GM18507 (cell line): ENCODE measurements at regions not wholly inside any gene's neighbourhood (a gene's known extent, or its start where the extent isn't known, plus 50 kb on each side); places are given as distances from the start of the nearest gene placed in this dataset.

ENCODE experiments used
- DNase-seq: peaks from one replicate; pipeline ENCODE4 v3.0.0; 2011; ENCODE audit warnings: low read depth; ENCODE audit not compliant: insufficient read length; ENCODE audit errors: extremely low spot score
- FAIRE-seq: peaks from 2 replicates; lab custom pipeline; 2011; peaks lifted over from hg19 to GRCh38; lab: Jason Lieb, UNC

DNA sequence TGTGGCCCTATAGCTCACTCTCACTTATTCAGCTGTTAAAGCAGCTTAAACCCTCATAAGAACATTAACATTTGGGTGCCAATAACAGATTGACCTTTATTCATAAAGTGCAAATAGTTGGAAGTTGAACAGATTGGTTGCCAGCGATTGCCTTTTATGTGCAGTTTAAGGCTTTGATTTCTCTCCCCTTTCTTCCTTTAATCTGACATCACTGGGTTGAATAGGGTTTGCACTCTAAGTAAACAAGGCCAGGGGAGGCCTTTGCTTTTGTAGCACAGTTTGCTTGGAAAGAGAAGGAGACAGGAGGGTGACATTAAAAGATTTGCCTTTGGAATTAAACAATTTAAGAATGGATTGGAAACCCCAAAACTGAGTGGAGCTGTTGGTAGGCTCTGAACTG lies 114.3 kb downstream of the NKX6-1 start:
- DNase-seq (no peak), FAIRE-seq (no peak)

DNA sequence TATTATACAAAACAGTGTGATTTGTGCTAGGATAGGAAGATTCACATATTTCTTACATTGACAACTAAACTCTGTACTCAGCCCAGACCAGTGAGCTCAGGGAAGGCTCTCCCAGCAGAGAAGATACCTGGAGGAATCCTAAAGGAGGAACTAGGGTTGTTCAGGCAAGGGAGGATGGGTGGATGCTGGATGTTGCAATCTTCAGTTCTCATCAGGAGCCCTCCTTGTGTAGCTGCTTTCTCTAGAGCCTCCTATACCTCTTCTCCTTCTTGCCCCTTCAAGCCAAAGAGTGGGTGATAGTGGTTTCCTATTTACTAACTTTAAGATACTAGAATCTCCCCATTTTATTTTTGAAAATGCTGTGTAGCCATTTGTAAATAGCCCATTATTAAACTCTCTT lies 117.3 kb downstream of the NKX6-1 start:
- no peak for DNase-seq
- no peak for FAIRE-seq

DNA sequence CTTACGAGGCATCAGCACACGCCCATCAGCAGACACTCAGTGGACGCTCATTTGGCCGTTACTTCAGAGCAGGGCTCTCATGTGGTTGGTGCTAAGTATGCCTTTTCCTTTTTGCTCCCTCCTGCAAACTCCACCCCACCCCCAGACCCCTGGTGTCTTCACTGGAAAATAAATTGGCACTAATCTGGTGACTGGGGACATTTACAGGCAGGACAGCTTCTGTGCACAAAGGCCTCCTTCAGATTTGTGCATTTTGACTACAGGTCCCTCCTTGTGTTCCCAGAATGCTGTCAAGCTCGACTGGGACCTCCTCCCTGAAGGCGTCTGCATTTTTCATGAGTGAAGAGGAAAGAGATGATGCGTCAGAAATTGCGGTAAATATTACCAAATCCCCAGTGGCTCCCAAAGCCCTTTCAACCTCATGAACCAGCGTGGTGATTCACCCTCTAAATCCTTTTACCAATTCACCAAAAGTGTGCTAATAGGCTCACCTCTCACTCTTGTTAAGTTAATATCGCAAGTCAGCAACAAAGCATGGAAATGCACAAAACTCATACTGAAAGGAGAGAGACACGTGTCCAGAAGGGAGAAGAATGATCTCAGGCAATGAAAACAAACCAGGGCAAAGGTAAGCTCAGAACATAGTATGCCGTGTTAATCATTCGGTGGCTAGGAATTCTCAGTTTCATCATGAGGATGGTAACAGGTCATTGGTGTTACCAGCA lies 119.0 kb downstream of the NKX6-1 start:
- FAIRE-seq (no peak), DNase-seq (no peak)

DNA sequence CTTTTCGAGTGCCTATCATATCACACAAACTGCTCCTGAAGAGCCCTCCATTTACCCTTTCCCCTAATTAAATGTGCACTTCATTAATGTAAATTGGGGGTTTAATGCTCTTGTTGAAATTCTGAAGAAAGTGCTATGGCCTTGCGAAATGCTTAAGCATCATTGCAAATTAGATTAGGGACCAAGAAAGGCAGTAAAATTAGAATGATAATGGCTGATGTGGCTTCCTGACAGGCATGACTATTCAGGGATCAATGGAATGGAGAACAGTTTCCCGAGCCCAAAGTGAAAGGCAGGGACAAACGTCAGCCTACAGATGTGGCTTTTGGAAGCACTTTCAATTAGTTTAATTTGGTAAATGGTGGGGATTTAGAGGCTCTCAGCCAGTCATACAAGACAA lies 120.1 kb downstream of the NKX6-1 start:
- DNase-seq (no peak), FAIRE-seq (no peak)

DNA sequence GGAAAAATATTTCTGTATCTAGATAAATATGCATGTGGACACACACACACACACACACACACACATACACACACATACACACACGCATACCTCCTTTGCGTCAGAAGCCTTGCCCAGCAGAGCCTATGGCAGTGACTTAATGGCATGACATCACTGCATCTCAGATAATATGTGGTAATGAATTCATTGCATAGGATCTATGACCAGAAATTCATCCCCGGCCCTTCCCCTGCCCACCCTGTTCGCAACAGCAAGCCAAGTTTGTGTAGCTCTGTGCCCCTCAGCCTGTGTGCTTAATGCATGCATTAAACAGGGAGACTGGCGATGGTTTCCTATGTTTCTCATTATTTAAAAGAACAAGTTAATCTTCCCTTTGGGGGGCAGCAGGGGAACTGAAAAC lies 120.7 kb downstream of the NKX6-1 start:
- no peak for DNase-seq
- FAIRE-seq, result no peak

DNA sequence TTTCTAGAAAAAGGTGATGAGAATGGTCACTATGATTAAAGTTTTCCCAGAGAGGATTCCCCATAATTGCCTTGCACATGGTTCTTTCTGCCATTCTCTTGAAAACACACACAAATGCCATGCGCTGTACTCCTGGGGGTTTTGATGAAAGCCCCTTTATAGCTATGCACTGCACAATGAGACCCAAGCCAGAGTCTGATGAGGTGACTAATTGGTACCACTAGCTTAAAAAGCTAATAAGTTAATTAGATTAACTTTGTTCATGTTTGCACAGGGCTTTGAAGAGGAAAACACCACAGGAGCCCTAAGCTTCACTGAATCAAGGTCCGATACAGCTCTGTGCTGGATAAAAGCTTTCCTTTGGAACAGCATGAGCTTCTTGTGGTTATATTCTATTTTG lies 132.2 kb downstream of the NKX6-1 start:
- no peak for FAIRE-seq
- DNase-seq, result no peak

DNA sequence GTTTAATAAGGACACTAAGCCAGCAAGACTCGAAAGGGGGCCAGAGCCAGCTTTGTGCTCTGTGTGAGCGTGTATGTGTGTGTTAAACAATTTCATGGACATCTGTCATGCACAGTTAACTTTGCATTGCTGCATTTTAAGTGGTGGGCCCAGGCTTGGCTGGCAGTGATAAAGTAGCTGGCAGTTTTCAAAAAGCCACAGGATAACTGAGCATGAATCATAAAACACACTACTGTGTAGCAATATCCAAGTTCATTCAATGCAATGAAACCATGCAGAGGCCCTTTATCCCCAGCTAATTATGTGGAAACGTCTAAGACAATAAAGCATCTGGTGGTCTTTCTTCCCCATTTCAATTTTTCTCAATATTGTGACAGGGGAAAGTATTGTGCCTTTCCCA lies 132.9 kb downstream of the NKX6-1 start:
- FAIRE-seq (no peak), DNase-seq (no peak)

DNA sequence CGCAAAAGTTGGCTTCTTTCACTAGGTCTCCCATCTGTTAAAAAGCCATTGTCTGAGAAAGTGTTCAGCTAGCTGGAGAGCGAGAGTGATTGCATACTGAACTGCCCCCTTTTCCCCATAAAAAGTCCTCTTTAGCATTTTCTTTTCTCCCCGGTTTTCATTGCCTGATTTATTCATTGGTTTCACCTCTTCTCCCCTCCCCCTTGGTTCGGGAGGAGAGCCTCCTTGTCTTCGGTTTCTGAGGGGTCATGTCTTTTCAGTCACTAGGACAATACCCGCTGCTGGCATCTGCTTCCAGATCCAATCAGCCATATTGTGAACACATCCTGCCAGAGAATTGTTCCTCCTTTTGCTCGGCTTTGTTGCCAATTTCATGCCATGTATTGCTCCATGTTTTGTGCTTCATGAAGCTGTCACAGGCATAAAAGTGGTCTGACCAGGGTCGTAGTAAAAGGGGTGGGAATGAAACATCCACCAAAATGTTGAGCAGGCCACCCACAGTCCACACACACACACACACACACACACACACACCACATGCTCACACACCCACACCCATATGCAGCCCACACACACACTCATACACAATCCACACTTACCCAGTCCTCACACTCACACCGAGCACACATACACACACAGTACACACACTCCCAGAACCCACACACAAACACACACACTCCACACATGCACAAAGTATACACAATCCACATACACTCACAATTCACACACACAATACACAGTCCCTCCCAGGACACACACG lies 136.0 kb downstream of the NKX6-1 start:
- no peak for DNase-seq
- FAIRE-seq, result no peak

DNA sequence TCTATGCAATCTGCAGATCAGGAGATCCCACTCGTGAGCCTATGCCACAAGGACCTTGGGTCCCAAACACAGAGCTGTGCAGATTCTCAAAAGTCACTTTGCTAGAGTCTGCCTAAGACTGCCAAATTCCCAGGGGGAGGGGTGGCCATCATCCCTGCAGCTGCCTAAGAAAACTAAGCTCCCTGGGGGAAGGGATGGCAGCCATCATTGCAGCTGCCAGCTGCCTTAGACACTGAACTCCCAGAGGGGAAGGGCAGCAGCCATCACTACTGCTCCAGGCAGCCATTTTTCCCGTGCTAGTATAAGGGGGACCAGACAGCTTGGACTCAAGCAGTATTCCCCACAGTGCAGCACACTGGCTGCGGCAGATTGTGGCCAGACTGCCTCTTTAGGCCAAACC lies 156.9 kb downstream of the NKX6-1 start:
- FAIRE-seq (no peak), DNase-seq (no peak)

DNA sequence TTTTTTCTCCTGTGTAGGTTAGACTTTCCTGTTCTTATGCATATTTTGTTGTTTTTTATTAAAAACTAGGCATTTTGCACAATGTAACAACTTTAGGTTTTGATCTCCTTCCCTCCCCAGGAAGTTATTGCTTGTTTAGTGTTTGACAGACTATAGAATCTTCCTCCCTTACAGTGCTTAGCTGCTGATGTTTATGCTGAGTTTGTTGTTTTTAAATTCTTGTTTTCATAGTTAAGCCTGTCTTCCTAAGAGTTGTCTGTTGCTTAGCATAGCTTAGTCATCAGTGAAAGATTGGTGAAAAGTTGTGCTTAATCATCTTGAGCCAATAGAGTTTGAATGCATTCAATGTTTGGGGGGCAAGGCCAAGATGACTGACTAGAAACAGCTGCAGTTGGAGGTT lies 157.5 kb downstream of the NKX6-1 start:
- FAIRE-seq (no peak), DNase-seq (no peak)

DNA sequence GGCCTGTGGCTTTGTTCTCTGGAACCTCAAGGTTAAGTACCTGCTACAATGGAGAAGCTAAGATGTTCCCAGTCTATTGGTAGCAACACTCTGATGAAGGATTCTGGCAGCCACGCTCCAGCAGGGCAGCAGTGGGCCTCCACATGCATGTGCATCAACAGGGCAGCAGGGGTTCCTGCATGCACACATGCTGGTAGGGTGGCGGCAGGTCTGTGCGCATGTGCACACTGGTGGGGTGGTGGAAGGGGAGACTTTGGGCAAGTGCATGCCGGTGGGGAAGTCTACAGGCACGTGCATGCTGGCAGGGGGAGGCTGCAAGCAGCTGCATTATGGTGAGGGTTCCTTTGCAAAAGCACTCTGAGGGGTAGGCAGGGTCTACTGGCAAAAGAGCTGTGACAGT lies 160.7 kb downstream of the NKX6-1 start:
- DNase-seq (no peak), FAIRE-seq (no peak)

DNA sequence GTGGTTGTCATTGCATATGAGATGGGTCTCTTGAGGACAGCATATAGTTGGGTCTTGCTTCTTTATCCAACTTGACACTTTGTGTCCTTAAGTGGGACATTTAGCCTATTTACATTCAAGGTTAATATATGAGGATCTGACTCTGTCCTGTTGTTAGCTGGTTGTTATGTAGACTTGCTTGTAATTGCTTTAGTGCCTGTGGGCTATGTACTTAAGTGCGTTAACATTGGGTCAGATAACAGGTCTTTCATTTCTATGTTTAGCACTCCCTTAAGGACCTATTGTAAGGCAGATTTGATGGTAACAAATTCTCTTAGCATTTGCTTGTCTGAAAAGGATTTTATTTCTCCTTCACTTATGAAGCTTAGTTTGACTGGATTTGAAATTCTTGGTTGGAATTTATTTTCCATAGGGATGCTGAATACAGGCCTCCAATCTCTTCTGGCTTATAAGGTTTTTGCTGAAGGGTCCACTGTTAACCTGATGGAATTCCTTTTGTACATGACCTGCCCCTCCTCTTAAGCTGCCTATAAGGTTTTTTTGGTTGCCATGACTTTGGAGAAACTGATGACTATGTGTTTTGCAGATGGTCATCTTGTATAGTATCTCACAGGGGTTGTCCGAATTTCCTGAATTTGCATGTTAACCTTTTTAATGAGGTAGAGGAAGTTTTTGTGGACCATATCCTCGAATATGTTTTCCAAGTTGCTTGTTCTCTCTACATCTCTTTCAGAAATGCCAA lies 162.0 kb downstream of the NKX6-1 start:
- no peak for FAIRE-seq
- no peak for DNase-seq

DNA sequence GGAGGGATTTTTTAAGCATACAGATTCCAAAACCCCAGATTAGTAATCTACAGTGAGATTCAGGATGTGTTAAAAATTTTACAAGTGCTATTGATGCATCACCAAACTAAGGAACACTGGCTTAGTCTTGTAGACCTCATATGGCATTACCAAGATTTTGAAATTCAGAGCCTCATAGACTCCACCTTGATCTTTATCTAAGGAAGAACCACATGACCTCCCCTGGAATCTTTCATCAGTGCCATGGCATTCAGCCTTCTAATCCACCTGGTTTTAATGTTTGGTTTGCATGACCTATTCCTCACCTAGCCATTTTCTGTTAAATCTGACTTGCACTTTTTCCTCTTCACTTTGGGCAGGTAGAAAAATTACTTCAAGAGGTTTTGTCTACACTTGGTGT lies 171.6 kb downstream of the NKX6-1 start:
- FAIRE-seq (no peak), DNase-seq (no peak)

DNA sequence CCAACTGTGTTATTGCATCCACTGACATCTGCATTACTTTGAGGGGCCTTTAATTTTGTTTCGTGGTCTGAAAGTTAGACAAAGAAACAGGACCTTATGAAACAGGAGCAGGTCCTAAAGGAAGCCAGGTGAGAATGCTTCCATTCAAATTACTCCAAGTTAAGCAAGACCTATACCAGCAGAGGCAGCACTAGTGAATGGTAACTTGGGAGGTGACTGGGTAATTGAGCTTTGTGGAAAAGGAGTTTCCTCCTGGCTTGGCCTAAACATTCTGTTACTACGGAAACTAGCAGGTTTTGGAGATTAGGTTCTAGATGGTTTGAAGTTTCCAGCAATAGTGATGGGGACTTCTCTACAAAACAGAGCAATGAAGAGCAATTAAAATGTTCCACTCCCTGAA lies 173.5 kb downstream of the NKX6-1 start:
- no peak for DNase-seq
- FAIRE-seq, result no peak

DNA sequence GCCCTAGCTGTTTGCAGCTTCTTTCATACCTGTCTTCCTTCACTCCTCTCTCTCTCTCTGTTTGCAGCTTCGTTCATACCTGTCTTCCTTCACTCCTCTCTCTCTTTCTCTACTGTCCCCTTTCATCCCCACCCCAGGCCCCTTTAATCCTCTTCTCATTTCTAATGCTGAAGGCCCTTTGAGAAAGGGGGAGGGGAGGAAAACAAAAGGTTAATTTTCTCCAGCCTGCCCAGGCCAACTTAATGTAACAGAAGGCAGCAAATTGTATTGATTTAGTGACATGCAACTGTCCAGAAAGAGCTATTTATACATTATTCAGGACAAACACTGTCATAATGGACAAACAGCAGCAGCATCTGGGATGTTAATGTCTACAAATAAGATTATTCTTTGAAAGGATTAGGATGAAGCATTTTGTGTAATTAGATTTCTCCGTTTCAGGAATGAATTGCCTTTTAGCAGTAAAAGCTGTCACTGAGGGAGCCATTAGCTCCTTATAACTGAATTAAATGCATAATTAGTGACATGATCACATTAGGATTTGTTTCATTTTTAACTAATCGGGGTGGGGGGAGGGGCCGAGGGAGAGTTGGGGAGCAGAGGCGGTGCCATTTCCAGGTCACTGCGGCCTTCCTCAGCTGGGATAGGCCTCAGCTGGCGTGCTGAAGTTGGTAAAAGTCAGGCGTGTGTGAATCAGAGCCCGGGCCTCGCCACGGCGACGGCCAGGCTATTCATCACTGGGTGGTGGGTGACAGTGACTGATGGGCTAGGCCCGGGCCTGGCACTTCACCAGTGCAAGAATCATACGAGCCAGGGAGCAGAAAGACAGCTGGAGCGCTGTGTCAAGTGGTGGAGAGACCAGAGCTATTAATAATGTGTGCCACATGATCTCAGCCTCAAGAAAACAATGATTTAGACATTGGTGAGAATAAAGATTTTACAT lies 174.5 kb downstream of the NKX6-1 start:
- FAIRE-seq, result no peak
- no peak for DNase-seq

DNA sequence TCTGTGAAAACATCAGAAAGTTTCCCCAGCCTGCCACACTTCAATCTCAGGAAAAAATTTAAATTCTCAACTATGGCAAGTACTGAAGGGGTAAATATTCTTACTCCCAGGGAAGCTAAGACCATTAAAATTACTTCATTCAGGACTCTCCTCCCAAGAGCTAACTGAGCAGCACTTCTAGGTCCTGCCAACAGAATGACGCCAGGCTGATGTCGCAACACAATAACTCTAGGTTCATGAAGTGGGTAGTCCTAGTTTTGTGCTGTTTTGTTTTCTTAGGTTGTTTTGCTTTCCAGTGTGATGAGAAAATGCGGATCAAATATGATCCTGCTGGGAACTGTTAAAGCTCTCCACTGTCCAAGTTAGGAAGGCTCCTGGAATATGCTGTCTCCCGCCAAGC lies 180.0 kb downstream of the NKX6-1 start:
- no peak for DNase-seq
- FAIRE-seq, result no peak

DNA sequence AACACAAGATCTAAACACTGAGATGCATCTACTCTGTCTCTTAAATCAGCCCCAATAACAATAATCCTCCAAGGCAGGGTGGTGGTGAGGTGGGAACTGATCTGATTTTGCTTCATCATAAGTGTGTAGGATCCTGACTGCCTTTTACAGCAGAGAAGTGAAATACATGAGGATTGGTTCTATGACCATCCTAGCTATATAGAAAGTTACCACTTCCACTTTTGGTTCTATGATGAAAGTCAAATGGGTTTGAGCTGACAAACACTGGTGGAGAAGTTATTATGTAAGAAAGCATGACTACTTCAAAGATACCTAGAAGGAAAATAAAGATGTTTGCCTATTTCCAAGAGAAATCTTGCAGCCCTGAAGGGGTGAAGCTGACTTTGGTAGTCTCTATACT lies 181.6 kb downstream of the NKX6-1 start:
- DNase-seq (no peak), FAIRE-seq (no peak)

DNA sequence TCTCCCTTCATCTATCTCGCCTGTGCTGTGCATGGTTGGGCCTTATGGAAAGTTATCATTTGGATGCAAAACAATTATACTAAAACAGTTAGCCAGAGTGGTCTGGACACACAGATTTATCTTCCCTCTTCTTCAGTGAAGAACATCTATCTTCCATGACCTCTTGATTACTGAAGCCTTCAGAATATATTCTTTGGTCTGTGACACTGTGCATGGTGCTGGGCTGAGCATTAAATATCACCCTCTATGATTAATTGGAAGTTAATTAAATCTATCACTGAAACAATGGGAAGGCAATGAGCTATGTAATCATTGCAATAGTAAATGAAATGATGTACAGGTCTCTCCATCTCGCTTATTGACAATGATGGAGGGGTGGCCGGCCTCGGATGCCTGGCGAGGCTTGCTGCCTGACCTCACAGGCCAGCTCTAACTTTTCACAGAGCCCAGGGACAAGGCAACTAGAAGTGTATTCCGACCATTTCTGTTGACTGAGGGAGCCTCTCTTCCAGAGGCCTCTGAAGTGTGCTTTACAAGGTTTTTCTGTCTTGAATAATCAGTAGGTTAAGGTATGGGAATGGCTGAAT lies 186.6 kb downstream of the NKX6-1 start:
- FAIRE-seq (no peak), DNase-seq (no peak)

DNA sequence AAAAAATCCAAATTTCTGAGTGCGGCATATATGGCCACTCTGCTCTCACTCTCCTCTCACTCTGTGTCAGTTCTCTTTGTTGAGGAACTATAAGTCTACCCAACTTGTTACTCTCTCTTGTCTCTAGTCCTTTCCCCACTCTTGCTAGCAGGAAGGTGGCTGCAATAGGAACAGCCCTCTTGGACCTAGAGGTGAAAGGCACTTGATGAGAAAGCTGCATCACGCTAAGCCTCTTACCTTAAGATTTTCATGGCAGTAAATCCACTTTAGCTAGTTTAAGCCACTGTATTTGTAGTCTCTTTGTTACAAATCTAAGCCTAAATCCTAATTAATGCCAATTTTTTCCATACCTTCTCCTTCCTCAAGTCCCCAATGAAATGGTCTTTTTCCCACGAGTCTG lies 189.9 kb downstream of the NKX6-1 start:
- no peak for DNase-seq
- no peak for FAIRE-seq
